ENCODE measurements at regions not wholly inside any gene's neighbourhood (a gene's known extent, or its start where the extent isn't known, plus 50 kb on each side); places are given as distances from the start of the nearest gene placed in this dataset.

- no peak for TF ChIP-seq CTCF (IDR thresholded peaks at IDR 0.05; ENCODE audit: insufficient read depth, low read length)
- no peak for TF ChIP-seq REST (IDR thresholded peaks at IDR 0.05; ENCODE audit: insufficient replicate concordance, low read depth)
- no peak for TF ChIP-seq POLR2AphosphoS5 (IDR thresholded peaks at IDR 0.05; ENCODE audit: low read depth)
Measured at GRCh38 chr3:103453152-103453551, 1018.3 kb downstream of the ZPLD1 start.

Data from HL-60 (cell line).